GM12865 (cell line): ENCODE measurements at regions not wholly inside any gene's neighbourhood (a gene's known extent, or its start where the extent isn't known, plus 50 kb on each side); places are given as distances from the start of the nearest gene placed in this dataset.

Source experiments
- DNase-seq: peaks from one replicate; pipeline ENCODE4 v3.0.0; 2010; ENCODE audit warnings: low read depth
- H3K4me3 ChIP-seq: 2 replicates; pipeline ENCODE4 v1.5.1; 2011; ENCODE audit warnings: mild to moderate bottlenecking, low read depth, low read length, control low read depth
- TF ChIP-seq, protein P1 (sequence below): IDR thresholded peaks from 2 replicates; pipeline ENCODE4 v1.5.1; 2011; ENCODE audit warnings: low read length, control low read depth, low read depth, inconsistent platforms; ENCODE audit not compliant: insufficient read depth; ENCODE audit errors: missing control alignments

DNA sequence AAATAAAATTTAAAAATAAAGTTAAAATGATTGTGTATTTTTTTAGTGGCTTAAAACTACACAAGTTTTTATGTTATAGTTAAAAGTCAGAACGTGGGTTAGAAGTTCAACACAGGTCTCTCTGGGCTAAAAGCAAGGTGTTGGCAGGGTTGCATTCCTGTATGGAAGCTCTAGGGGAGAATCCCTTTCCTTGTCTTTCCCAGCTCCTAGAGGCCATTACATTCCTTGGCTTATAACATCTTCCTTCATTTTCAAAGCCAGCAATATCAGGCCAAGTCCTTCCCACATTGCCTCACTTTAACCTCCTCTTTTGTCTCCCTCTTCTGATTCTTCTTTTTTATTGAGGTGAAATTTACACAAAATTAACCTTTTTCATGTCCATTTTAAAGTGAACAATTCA lies 52.4 kb upstream of the EEPD1 start:
- H3K4me3 ChIP-seq: no peak overlapping the region
- TF ChIP-seq, protein P1, sequence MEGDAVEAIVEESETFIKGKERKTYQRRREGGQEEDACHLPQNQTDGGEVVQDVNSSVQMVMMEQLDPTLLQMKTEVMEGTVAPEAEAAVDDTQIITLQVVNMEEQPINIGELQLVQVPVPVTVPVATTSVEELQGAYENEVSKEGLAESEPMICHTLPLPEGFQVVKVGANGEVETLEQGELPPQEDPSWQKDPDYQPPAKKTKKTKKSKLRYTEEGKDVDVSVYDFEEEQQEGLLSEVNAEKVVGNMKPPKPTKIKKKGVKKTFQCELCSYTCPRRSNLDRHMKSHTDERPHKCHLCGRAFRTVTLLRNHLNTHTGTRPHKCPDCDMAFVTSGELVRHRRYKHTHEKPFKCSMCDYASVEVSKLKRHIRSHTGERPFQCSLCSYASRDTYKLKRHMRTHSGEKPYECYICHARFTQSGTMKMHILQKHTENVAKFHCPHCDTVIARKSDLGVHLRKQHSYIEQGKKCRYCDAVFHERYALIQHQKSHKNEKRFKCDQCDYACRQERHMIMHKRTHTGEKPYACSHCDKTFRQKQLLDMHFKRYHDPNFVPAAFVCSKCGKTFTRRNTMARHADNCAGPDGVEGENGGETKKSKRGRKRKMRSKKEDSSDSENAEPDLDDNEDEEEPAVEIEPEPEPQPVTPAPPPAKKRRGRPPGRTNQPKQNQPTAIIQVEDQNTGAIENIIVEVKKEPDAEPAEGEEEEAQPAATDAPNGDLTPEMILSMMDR: no peak
- DNase-seq: no peak
